LNCaP clone FGC (cell line): ENCODE measurements at regions not wholly inside any gene's neighbourhood (a gene's known extent, or its start where the extent isn't known, plus 50 kb on each side); places are given as distances from the start of the nearest gene placed in this dataset.

Experiments
- DNase-seq: peaks from one replicate; pipeline ENCODE4 v3.0.0-alpha.2; 2011; ENCODE audit warnings: low read depth
- H3K4me3 ChIP-seq: 2 replicates; pipeline ENCODE4 v1.5.1; 2011; ENCODE audit warnings: mild to moderate bottlenecking, low read depth, low read length, control low read depth
- TF ChIP-seq, protein P1 (sequence below): IDR thresholded peaks from 2 replicates; pipeline ENCODE4 v1.5.1; 2012; ENCODE audit warnings: mild to moderate bottlenecking; ENCODE audit not compliant: control insufficient read depth, insufficient read depth; ENCODE audit errors: extremely low read depth

GRCh38 chr3:157637866-157638265 is 134.7 kb upstream of the VEPH1 start:
- no peak for DNase-seq
- TF ChIP-seq, protein P1, sequence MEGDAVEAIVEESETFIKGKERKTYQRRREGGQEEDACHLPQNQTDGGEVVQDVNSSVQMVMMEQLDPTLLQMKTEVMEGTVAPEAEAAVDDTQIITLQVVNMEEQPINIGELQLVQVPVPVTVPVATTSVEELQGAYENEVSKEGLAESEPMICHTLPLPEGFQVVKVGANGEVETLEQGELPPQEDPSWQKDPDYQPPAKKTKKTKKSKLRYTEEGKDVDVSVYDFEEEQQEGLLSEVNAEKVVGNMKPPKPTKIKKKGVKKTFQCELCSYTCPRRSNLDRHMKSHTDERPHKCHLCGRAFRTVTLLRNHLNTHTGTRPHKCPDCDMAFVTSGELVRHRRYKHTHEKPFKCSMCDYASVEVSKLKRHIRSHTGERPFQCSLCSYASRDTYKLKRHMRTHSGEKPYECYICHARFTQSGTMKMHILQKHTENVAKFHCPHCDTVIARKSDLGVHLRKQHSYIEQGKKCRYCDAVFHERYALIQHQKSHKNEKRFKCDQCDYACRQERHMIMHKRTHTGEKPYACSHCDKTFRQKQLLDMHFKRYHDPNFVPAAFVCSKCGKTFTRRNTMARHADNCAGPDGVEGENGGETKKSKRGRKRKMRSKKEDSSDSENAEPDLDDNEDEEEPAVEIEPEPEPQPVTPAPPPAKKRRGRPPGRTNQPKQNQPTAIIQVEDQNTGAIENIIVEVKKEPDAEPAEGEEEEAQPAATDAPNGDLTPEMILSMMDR = no peak
- no peak overlapping the region for H3K4me3 ChIP-seq

DNA sequence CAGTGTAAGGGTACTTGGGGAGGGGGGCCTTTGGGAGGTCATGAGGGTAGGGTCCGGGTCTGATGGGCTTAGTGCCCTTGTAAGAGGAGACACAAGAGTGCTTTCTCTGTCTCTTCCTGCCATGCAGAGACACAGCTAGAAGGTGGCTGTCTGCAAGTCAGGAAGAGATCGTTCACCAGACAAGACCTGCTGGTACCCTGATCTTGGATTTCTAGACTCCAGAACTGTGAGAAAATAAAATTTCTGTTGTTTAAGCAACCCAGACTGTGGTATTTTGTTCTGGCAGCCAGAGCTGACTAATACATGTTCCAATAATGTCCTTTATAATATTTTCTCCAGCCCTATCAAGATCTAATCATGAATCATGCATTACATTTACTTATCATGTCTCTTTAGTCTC is 130.0 kb upstream of the VEPH1 start:
- no peak overlapping the region for H3K4me3 ChIP-seq
- no peak for DNase-seq
- TF ChIP-seq, protein P1 = no peak

GRCh38 chr3:157632075-157632474 is 128.9 kb upstream of the VEPH1 start:
- TF ChIP-seq, protein P1 = no peak
- DNase-seq = no peak
- H3K4me3 ChIP-seq = no peak overlapping the region

DNA sequence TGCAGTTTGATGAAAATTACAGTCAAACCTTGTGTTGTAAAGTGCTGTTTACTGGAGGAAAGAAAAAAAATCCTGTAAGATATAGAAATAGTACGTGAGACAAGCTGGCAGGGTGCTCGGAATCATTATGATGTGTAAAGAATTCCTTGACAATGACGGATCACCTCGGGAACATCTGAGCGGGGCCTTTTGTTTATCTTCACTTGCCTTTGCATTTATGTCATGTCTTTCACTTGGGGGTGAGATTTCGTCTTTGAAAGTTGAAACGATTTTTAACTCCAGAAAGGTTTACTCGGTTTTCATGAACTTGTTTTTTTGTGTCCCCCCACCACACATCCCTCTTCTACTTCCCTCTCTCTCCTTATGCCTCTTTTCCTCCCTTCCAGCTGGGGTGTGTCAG is 128.3 kb upstream of the VEPH1 start:
- no peak overlapping the region for H3K4me3 ChIP-seq
- TF ChIP-seq, protein P1 = no peak

DNA sequence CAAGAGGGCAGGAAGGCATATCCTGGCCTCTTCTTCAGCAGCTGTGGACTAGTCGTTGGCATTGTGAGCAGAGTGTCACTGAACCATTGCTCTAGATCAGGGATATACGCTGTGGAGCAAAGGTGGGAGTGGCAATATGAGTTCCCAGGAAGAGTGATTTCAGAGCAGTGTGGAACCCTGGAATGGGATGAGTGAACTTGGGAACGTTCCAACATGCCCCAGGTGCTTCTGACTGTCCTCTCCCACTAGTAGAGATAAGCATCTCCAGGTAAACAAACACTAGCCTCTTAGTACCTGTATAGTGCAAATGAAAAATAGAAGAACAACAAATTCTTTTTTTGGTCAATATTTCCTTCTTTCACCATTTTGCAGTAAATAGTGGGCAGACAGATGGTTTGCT is 123.6 kb upstream of the VEPH1 start:
- TF ChIP-seq, protein P1 = no peak
- no peak overlapping the region for H3K4me3 ChIP-seq
- DNase-seq = peak; percentile 44

More for the DNA sequence above, 128.3 kb upstream of the VEPH1 start:
- no peak for DNase-seq

DNA sequence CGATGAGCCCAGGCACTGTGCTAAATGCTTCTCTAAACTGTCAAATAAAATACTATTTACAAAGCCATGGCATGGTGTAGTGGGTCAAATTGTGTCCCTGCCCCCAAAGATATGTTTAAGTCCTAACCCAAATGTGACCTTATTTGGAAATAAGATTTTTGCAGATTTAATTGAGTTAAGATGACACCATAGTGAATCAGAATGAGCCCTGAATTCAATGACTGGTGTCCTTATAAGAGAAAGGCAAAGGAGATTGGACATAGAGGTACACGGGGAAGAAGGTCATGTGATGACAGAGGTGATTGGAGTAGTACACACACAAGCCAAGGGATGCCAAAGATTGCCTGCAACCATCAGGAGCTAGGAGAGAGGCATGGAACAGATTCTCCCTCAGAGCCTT is 121.6 kb upstream of the VEPH1 start:
- no peak for DNase-seq
- H3K4me3 ChIP-seq = no peak overlapping the region
- TF ChIP-seq, protein P1 = no peak

GRCh38 chr3:157618886-157619285 is 115.7 kb upstream of the VEPH1 start:
- no peak for DNase-seq
- TF ChIP-seq, protein P1 = no peak
- no peak overlapping the region for H3K4me3 ChIP-seq
